DND-41 (cell line): ENCODE measurements at regions not wholly inside any gene's neighbourhood (a gene's known extent, or its start where the extent isn't known, plus 50 kb on each side); places are given as distances from the start of the nearest gene placed in this dataset.

Experiments
- ATAC-seq: fragments of 200-7000 bp; cut with Tn5 transposase; 3 replicates; pipeline ENCODE4 v1.9.1; 2021; ENCODE audit warnings: low read depth; ENCODE audit not compliant: insufficient read depth
- DNase-seq: peaks from one replicate; pipeline ENCODE4 v3.0.0-alpha.2; 2020
- H2AFZ ChIP-seq: 2 replicates; pipeline ENCODE4 v1.6.0; 2012; ENCODE audit warnings: low read depth, low read length
- H3K27ac ChIP-seq: 2 replicates; pipeline ENCODE4 v1.5.1; 2012; ENCODE audit warnings: low read length, inconsistent platforms
- H3K27me3 ChIP-seq: fragments of 200-600 bp; sonication (generic); 2 replicates; pipeline ENCODE4 v1.6.0; 2012; ENCODE audit warnings: low read length, mild to moderate bottlenecking, inconsistent platforms; ENCODE audit not compliant: insufficient read depth, poor library complexity
- H3K36me3 ChIP-seq: 2 replicates; pipeline ENCODE4 v1.5.1; 2012; ENCODE audit warnings: low read length, inconsistent platforms; ENCODE audit not compliant: insufficient read depth
- H3K4me1 ChIP-seq: 2 replicates; pipeline ENCODE4 v1.5.1; 2012; ENCODE audit warnings: mild to moderate bottlenecking, low read length; ENCODE audit not compliant: insufficient read depth
- H3K4me2 ChIP-seq: 2 replicates; pipeline ENCODE4 v1.6.0; 2012; ENCODE audit warnings: mild to moderate bottlenecking, moderate library complexity, low read length, inconsistent platforms; ENCODE audit not compliant: insufficient read depth
- H3K4me3 ChIP-seq, 2 experiments: fragments of 200-600 bp in 1 of 2; shearing (Covaris generic) in 1 of 2; 2 replicates each; pipeline ENCODE4 v1.5.1; 2012 to 2016; ENCODE audit warnings: inconsistent platforms in 2 of 2, low read length in 2 of 2, mild to moderate bottlenecking in 2 of 2, low read depth in 1 of 2, moderate library complexity in 1 of 2
- H3K79me2 ChIP-seq: 2 replicates; pipeline ENCODE4 v1.6.0; 2012; ENCODE audit warnings: low read length, inconsistent platforms; ENCODE audit not compliant: insufficient read depth
- H3K9ac ChIP-seq: 2 replicates; pipeline ENCODE4 v1.6.0; 2012; ENCODE audit warnings: low read depth, mild to moderate bottlenecking, inconsistent platforms, low read length, moderate library complexity
- H3K9me3 ChIP-seq: 2 replicates; pipeline ENCODE4 v1.5.1; 2012; ENCODE audit warnings: low read length, moderate library complexity, mild to moderate bottlenecking, inconsistent platforms; ENCODE audit not compliant: insufficient read depth, severe bottlenecking
- H4K20me1 ChIP-seq: 2 replicates; pipeline ENCODE4 v1.6.0; 2012; ENCODE audit warnings: low read length; ENCODE audit not compliant: insufficient read depth
- EZH2 ChIP-seq: IDR thresholded peaks from 3 replicates; pipeline ENCODE4 v1.6.1; 2012; ENCODE audit warnings: borderline replicate concordance, low read depth, mild to moderate bottlenecking, moderate library complexity, low read length, inconsistent platforms; ENCODE audit not compliant: severe bottlenecking
- TF ChIP-seq, protein P1 (sequence below): IDR thresholded peaks from 2 replicates; pipeline ENCODE4 v1.5.1; 2012; ENCODE audit warnings: borderline replicate concordance, low read length, moderate library complexity, mild to moderate bottlenecking; ENCODE audit not compliant: poor library complexity, severe bottlenecking; ENCODE audit errors: extremely low read depth

DNA sequence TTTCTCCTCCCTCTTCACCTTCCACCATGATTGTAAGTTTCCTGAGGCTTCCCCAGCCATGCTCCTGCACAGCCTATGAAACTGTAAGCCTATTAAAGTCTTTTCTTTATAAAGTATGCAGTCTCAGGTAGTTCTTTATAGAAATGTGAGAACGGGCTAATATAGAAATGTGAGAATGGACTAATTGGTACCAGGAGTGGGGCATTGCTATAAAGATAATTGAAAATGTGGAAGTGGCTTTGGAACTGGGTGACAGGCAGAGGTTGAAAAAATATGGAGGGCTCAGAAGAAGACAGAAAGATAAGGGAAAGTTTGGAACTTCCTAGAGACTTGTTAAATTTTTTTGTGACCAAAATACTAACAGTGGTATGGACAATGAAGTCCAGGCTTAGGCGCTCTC, 959.3 kb downstream of the SH3BGRL start:
- Histone ChIP-seq H3K9me3 (no peaks in the 10 kb centered on the region), H3K4me2 (no peak overlapping the region), H3K79me2 (no peaks in the 10 kb centered on the region), H4K20me1 (no peaks in the 10 kb centered on the region), H3K9ac (no peak overlapping the region), H3K4me3 (no peak overlapping the region), H3K36me3 (no peaks in the 10 kb centered on the region), H3K27ac (no peak overlapping the region), H3K27me3 (no peaks in the 10 kb centered on the region), H2AFZ (no peak overlapping the region), H3K4me1 (no peaks in the 10 kb centered on the region)
- ATAC-seq (no peak), DNase-seq (no peak)
- TF ChIP-seq EZH2, result no peak
- TF ChIP-seq, protein P1, sequence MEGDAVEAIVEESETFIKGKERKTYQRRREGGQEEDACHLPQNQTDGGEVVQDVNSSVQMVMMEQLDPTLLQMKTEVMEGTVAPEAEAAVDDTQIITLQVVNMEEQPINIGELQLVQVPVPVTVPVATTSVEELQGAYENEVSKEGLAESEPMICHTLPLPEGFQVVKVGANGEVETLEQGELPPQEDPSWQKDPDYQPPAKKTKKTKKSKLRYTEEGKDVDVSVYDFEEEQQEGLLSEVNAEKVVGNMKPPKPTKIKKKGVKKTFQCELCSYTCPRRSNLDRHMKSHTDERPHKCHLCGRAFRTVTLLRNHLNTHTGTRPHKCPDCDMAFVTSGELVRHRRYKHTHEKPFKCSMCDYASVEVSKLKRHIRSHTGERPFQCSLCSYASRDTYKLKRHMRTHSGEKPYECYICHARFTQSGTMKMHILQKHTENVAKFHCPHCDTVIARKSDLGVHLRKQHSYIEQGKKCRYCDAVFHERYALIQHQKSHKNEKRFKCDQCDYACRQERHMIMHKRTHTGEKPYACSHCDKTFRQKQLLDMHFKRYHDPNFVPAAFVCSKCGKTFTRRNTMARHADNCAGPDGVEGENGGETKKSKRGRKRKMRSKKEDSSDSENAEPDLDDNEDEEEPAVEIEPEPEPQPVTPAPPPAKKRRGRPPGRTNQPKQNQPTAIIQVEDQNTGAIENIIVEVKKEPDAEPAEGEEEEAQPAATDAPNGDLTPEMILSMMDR, result no peak

DNA sequence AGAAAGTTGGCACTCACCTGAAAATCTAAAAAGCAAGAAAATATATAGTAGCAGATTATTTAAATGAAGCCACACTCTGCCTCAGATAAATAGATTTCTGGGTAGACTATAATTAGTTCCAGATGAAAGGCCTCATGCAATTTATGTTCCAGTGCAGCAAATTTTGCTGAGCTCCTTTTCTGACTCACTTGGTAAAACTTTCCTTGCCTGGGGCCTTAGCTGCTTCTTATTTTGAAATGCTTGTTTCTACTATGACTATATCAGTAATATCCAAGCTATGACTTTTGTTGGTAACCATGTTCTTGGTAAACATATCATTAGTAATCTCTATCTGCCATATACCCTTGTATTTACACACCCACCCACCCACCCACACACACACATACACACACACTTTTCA, 961.8 kb downstream of the SH3BGRL start:
- Histone ChIP-seq H3K36me3 (no peaks in the 10 kb centered on the region), H3K27ac (no peak overlapping the region), H4K20me1 (no peaks in the 10 kb centered on the region), H3K4me1 (no peaks in the 10 kb centered on the region), H3K79me2 (no peaks in the 10 kb centered on the region), H3K27me3 (no peaks in the 10 kb centered on the region), H3K9me3 (no peaks in the 10 kb centered on the region), H2AFZ (no peak overlapping the region), H3K4me3 (no peak overlapping the region), H3K4me2 (no peak overlapping the region), H3K9ac (no peak overlapping the region)
- DNase-seq (no peak), ATAC-seq (no peak)
- TF ChIP-seq, protein P1, result no peak
- TF ChIP-seq EZH2, result no peak

DNA sequence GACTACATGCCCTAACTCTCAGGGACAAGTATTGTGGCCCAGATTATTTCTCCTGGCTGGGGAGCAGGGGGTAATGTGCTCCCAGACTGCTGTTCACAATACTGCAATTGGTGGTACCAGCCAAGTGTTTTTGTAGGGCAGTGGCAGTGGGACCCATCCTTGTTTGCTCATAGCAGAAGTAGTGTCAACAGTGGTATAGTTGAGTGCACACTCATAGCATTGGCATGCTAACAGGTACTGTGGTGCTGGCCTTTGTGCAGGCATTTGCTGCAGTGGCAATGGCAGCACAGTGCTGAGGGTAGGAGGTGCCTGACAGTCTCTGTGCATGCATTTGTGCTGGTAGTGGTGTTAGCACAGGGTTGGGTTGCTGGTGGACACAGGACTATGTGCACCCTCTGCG, 995.0 kb downstream of the SH3BGRL start:
- Histone ChIP-seq H3K79me2 (no peaks in the 10 kb centered on the region), H3K4me3 (no peak overlapping the region), H3K27ac (no peak overlapping the region), H2AFZ (no peak overlapping the region), H3K9ac (no peak overlapping the region), H3K9me3 (no peaks in the 10 kb centered on the region), H3K27me3 (no peaks in the 10 kb centered on the region), H3K4me1 (no peaks in the 10 kb centered on the region), H3K4me2 (no peak overlapping the region), H4K20me1 (no peaks in the 10 kb centered on the region), H3K36me3 (no peaks in the 10 kb centered on the region)
- no peak for ATAC-seq
- TF ChIP-seq, protein P1, result no peak
- no peak for TF ChIP-seq EZH2
- DNase-seq, result no peak

GRCh38 chrX:82208975-82209374, 1007.1 kb downstream of the SH3BGRL start:
- no peak for DNase-seq
- H3K27ac ChIP-seq, result no peak overlapping the region
- no peaks in the 10 kb centered on the region for H3K27me3 ChIP-seq
- no peaks in the 10 kb centered on the region for H3K4me1 ChIP-seq
- H2AFZ ChIP-seq, result no peak overlapping the region
- ATAC-seq, result no peak
- no peaks in the 10 kb centered on the region for H3K9me3 ChIP-seq
- H3K4me2 ChIP-seq, result no peak overlapping the region
- H3K4me3 ChIP-seq, result no peak overlapping the region
- H3K36me3 ChIP-seq, result no peaks in the 10 kb centered on the region
- H3K9ac ChIP-seq, result no peak overlapping the region
- no peaks in the 10 kb centered on the region for H3K79me2 ChIP-seq
- H4K20me1 ChIP-seq, result no peaks in the 10 kb centered on the region
- TF ChIP-seq EZH2, result no peak
- TF ChIP-seq, protein P1, result no peak
